Fibroblast of lung (primary cell): ENCODE measurements at regions not wholly inside any gene's neighbourhood (a gene's known extent, or its start where the extent isn't known, plus 50 kb on each side); places are given as distances from the start of the nearest gene placed in this dataset.
A peak's percentile ranks its signal among the peaks of the same experiment; 100 is the strongest.

ENCODE experiments used
- DNase-seq, 2 donors: peaks; one replicate each; pipeline versions ENCODE4 v3.0.0 to v3.0.0-alpha.2; 2010; ENCODE audit warnings: low read depth in 2 of 2
- H2AFZ ChIP-seq: 2 replicates; pipeline ENCODE4 v1.5.1; 2012; ENCODE audit warnings: low read length, control low read depth, inconsistent platforms
- H3K27ac ChIP-seq: 2 replicates; pipeline ENCODE4 v1.5.1; 2011; ENCODE audit warnings: low read length, control low read depth; ENCODE audit not compliant: insufficient read depth
- H3K27me3 ChIP-seq: 2 replicates; pipeline ENCODE4 v1.5.1; 2011; ENCODE audit warnings: mild to moderate bottlenecking, low read length; ENCODE audit not compliant: control insufficient read depth, insufficient read depth
- H3K36me3 ChIP-seq: 2 replicates; pipeline ENCODE4 v1.5.1; 2011; ENCODE audit warnings: low read length; ENCODE audit not compliant: control insufficient read depth, insufficient read depth
- H3K4me1 ChIP-seq: 2 replicates; pipeline ENCODE4 v1.5.1; 2011; ENCODE audit warnings: low read length; ENCODE audit not compliant: control insufficient read depth, insufficient read depth; ENCODE audit errors: extremely low read depth
- H3K4me2 ChIP-seq: 2 replicates; pipeline ENCODE4 v1.5.1; 2011; ENCODE audit warnings: low read length, control low read depth; ENCODE audit not compliant: insufficient read depth; ENCODE audit errors: extremely low read depth
- H3K4me3 ChIP-seq, 4 experiments: fragments of 200-600 bp in 1 of 4; sonication (generic) in 1 of 4; replicated peaks in 1 of 4; 2 replicates each; pipeline ENCODE4 v1.5.1; 2011 to 2016; ENCODE audit warnings: low read length in 4 of 4, low read depth in 3 of 4, mild to moderate bottlenecking in 3 of 4, control low read depth in 2 of 4, inconsistent platforms in 1 of 4, mixed read lengths in 1 of 4; ENCODE audit not compliant: insufficient read depth in 1 of 4; ENCODE audit errors: control extremely low read depth in 1 of 4
- H3K79me2 ChIP-seq: 2 replicates; pipeline ENCODE4 v1.5.1; 2012; ENCODE audit warnings: mild to moderate bottlenecking, low read length, inconsistent platforms; ENCODE audit not compliant: control insufficient read depth, insufficient read depth
- H3K9ac ChIP-seq: 2 replicates; pipeline ENCODE4 v1.5.1; 2011; ENCODE audit warnings: mild to moderate bottlenecking, low read length, control low read depth; ENCODE audit not compliant: insufficient read depth
- H3K9me3 ChIP-seq: 2 replicates; pipeline ENCODE4 v1.5.1; 2012; ENCODE audit warnings: low read depth, low read length; ENCODE audit not compliant: control insufficient read depth, insufficient read depth
- H4K20me1 ChIP-seq: 2 replicates; pipeline ENCODE4 v1.5.1; 2011; ENCODE audit warnings: low read length; ENCODE audit not compliant: control insufficient read depth, insufficient read depth; ENCODE audit errors: extremely low read depth
- EZH2 ChIP-seq: IDR thresholded peaks from 2 replicates; pipeline ENCODE4 v1.5.1; 2012; ENCODE audit warnings: low read length, control low read depth, mild to moderate bottlenecking; ENCODE audit errors: missing control alignments
- TF ChIP-seq, protein P1 (sequence below), 2 donors: IDR thresholded peaks in 1 of 2; conservative IDR thresholded peaks in 1 of 2; 1 replicate in 1 of 2; 2 replicates in 1 of 2; pipeline ENCODE4 v1.5.1; 2011 to 2012; ENCODE audit warnings: low read length in 2 of 2, control low read depth in 1 of 2, inconsistent platforms in 1 of 2, low read depth in 1 of 2, mild to moderate bottlenecking in 1 of 2

DNA sequence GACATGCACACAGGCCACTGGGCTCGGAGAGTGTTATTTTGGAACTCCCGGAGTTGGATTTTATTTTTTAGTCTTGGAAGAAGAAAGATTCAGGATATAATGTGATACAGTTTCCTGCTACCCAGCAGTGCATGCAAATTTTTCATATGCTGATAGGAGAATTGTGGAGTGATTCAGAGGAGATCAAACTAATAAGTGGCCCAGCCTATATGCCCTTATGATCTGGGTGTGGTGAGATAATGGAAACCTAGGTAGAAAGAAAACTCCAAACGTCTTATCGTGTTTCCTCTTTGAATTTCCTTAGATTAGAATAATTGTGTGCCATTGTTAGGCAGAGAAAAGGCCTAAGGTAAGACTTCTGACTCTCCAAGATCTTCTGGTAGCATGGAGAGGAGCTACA is 401.2 kb upstream of the BTBD3 start:
- Histone ChIP-seq H4K20me1 (no peaks in the 10 kb centered on the region), H3K4me1 (no peaks in the 10 kb centered on the region)

DNA sequence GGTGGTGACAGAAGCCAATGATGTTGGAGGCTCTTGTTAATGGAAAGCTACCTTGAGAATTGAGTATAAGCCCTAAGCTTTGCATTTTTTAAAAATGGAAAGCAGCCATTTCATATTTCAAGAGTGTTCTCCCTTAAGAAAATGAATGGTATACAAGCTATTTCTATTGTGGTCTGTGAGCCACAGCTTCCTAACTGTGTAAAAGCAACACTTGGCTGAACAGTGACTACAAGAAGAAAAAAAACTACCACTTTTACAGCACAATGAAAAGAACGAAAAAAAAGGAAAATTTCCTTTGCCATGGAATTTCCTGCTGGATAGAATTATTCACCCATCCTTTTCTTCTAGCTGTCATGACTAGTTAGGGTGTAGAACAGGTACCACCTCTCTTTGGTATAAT is 397.1 kb upstream of the BTBD3 start:
- peak in 1 of 2 donors; percentile 60 for DNase-seq
- Histone ChIP-seq H3K4me1 (no peaks in the 10 kb centered on the region), H3K9ac (no peak overlapping the region), H2AFZ (no peak overlapping the region), H3K4me2 (no peak overlapping the region), H3K36me3 (no peaks in the 10 kb centered on the region), H3K79me2 (no peaks in the 10 kb centered on the region), H3K4me3 (no peak overlapping the region), H3K9me3 (no peaks in the 10 kb centered on the region), H3K27ac (no peak overlapping the region), H4K20me1 (no peaks in the 10 kb centered on the region), H3K27me3 (no peaks in the 10 kb centered on the region)
- TF ChIP-seq, protein P1, sequence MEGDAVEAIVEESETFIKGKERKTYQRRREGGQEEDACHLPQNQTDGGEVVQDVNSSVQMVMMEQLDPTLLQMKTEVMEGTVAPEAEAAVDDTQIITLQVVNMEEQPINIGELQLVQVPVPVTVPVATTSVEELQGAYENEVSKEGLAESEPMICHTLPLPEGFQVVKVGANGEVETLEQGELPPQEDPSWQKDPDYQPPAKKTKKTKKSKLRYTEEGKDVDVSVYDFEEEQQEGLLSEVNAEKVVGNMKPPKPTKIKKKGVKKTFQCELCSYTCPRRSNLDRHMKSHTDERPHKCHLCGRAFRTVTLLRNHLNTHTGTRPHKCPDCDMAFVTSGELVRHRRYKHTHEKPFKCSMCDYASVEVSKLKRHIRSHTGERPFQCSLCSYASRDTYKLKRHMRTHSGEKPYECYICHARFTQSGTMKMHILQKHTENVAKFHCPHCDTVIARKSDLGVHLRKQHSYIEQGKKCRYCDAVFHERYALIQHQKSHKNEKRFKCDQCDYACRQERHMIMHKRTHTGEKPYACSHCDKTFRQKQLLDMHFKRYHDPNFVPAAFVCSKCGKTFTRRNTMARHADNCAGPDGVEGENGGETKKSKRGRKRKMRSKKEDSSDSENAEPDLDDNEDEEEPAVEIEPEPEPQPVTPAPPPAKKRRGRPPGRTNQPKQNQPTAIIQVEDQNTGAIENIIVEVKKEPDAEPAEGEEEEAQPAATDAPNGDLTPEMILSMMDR (conservative IDR thresholded peaks at IDR 0.05 in 1 of 2, IDR thresholded peaks at IDR 0.05 in 1 of 2; ENCODE audit: low read depth in 1 of 2, low read length in 2 of 2) = no peak
- TF ChIP-seq EZH2 = no peak

More for the DNA sequence above, 401.2 kb upstream of the BTBD3 start:
- Histone ChIP-seq H3K27me3 (no peaks in the 10 kb centered on the region), H3K79me2 (no peaks in the 10 kb centered on the region), H3K4me2 (no peak overlapping the region), H3K36me3 (no peaks in the 10 kb centered on the region), H3K4me3 (no peak overlapping the region), H2AFZ (no peak overlapping the region), H3K9me3 (no peaks in the 10 kb centered on the region), H3K27ac (no peak overlapping the region), H3K9ac (no peak overlapping the region)
- no peak for DNase-seq
- TF ChIP-seq, protein P1 (conservative IDR thresholded peaks at IDR 0.05 in 1 of 2, IDR thresholded peaks at IDR 0.05 in 1 of 2; ENCODE audit: low read depth in 1 of 2, low read length in 2 of 2) = no peak
- TF ChIP-seq EZH2 = no peak

DNA sequence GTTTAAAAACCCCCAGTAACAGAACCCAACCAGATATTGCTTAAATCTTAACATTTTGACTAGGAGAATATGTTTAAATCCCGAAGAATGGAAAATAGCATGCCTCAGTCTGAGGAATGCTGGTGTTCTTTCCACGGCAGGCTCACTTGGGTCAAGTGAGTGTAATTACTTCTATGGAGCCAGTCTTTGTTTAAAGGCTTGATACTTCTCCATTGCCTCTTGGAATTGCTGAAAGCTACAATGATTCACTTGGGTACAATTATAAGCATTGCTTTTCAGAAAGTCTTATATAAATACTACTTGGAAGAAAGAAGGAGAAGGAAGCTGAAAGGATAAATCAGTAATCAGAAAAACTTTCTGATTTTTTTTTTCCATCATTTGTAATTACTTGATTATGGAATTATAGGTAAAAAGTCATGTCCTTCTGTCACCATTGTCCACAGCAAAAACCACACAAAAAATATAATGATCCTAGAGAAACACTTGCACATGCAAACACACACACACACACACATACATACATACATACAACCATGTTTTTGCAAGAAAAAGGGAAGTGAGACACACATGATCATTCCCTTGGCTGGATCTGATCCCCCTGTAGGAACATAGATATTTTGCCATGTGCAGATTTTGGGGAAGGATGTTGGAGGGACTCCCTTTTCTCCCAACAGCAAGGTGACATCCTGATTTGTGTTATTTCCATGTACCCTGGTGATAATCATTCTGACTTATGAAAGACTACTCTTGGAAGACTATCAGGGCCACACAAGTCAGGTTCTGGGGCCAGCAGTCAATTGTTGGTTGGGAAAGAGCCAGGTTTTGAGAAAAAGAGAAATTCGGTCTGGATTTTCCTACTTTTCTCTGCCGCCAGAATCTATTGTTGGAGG is 396.0 kb upstream of the BTBD3 start:
- H3K4me1 ChIP-seq = no peaks in the 10 kb centered on the region
- H2AFZ ChIP-seq = no peak overlapping the region
- H3K27me3 ChIP-seq = no peaks in the 10 kb centered on the region
- H3K4me2 ChIP-seq = no peak overlapping the region
- H3K4me3 ChIP-seq = no peak overlapping the region
- no peaks in the 10 kb centered on the region for H3K9me3 ChIP-seq
- peak in 1 of 2 donors; percentile 22 for DNase-seq
- no peaks in the 10 kb centered on the region for H3K79me2 ChIP-seq
- TF ChIP-seq, protein P1 (conservative IDR thresholded peaks at IDR 0.05 in 1 of 2, IDR thresholded peaks at IDR 0.05 in 1 of 2; ENCODE audit: low read depth in 1 of 2, low read length in 2 of 2) = no peak
- TF ChIP-seq EZH2 = no peak
- H3K27ac ChIP-seq = no peak overlapping the region
- no peaks in the 10 kb centered on the region for H4K20me1 ChIP-seq
- no peak overlapping the region for H3K9ac ChIP-seq
- H3K36me3 ChIP-seq = no peaks in the 10 kb centered on the region
